SU-DHL-6 (cell line): ENCODE measurements at regions not wholly inside any gene's neighbourhood (a gene's known extent, or its start where the extent isn't known, plus 50 kb on each side); places are given as distances from the start of the nearest gene placed in this dataset.

Source experiments
- H2AFZ ChIP-seq: fragments of 200-600 bp; sonication (generic); 2 replicates; pipeline ENCODE4 v1.6.1; 2014; ENCODE audit warnings: low read depth, mild to moderate bottlenecking, moderate library complexity, mixed read lengths, antibody characterized with exemption, low read length; ENCODE audit not compliant: severe bottlenecking
- H3F3A ChIP-seq: fragments of 200-600 bp; shearing (Covaris generic); 2 replicates; pipeline ENCODE4 v1.6.0; 2016; ENCODE audit warnings: antibody characterized with exemption, mild to moderate bottlenecking; ENCODE audit not compliant: insufficient read depth
- H3K27ac ChIP-seq: fragments of 200-600 bp; sonication (generic); 2 replicates; pipeline ENCODE4 v1.5.1; 2016; ENCODE audit warnings: low read depth, mild to moderate bottlenecking, low read length, moderate library complexity, mixed read lengths
- H3K27me3 ChIP-seq: fragments of 200-600 bp; sonication (generic), shearing (Covaris generic); 2 replicates; pipeline ENCODE4 v1.6.0; 2014; ENCODE audit warnings: mild to moderate bottlenecking, low read length
- H3K36me3 ChIP-seq: fragments of 200-600 bp; sonication (generic); 2 replicates; pipeline ENCODE4 v1.6.1; 2014; ENCODE audit warnings: mild to moderate bottlenecking, low read length, mixed read lengths
- H3K4me2 ChIP-seq: fragments of 300-600, 200-600 bp; shearing (Covaris generic), sonication (generic); 2 replicates; pipeline ENCODE4 v1.6.0; 2014; ENCODE audit warnings: low read length, low read depth, mild to moderate bottlenecking; ENCODE audit not compliant: poor library complexity, severe bottlenecking
- H3K4me3 ChIP-seq: fragments of 200-600 bp; sonication (generic); 2 replicates; pipeline ENCODE4 v1.5.1; 2014; ENCODE audit warnings: antibody characterized with exemption, low read length, mild to moderate bottlenecking, mixed read lengths; ENCODE audit not compliant: insufficient read depth, poor library complexity, severe bottlenecking
- H3K79me2 ChIP-seq: fragments of 200-600 bp; sonication (generic); 2 replicates; pipeline ENCODE4 v1.6.1; 2014; ENCODE audit warnings: mild to moderate bottlenecking, low read length, moderate library complexity; ENCODE audit not compliant: insufficient read depth
- H3K9ac ChIP-seq: fragments of 200-600 bp; sonication (generic); 2 replicates; pipeline ENCODE4 v1.7.0; 2014; ENCODE audit warnings: mild to moderate bottlenecking, low read length
- H3K9me2 ChIP-seq: fragments of 200-600 bp; sonication (generic); replicated peaks from 2 replicates; pipeline ENCODE4 v1.6.1; 2014; ENCODE audit warnings: low read length; ENCODE audit not compliant: insufficient read depth
- H3K9me3 ChIP-seq: fragments of 200-600 bp; sonication (generic); 2 replicates; pipeline ENCODE4 v1.6.1; 2014; ENCODE audit warnings: low read length, mixed read lengths; ENCODE audit not compliant: insufficient read depth
- H4K20me1 ChIP-seq: fragments of 200-600 bp; sonication (generic); 2 replicates; pipeline ENCODE4 v1.6.1; 2014; ENCODE audit warnings: low read depth, mild to moderate bottlenecking, antibody characterized with exemption, low read length, moderate library complexity, mixed read lengths
- EZH2phosphoT487 ChIP-seq: fragments of 200-600 bp; sonication (generic), shearing (Covaris generic); conservative IDR thresholded peaks from 2 replicates; pipeline ENCODE4 v1.6.1; 2018; ENCODE audit warnings: mild to moderate bottlenecking, antibody characterized with exemption, low read length, moderate library complexity, mixed read lengths
- TF ChIP-seq, protein P1 (sequence below): fragments of 200-600 bp; sonication (generic); IDR thresholded peaks from one replicate; pipeline ENCODE4 v1.5.1; 2017; ENCODE audit warnings: antibody characterized with exemption, mild to moderate bottlenecking, low read length, moderate library complexity; ENCODE audit not compliant: insufficient read depth, poor library complexity, severe bottlenecking

GRCh38 chr14:58944343-58944967 lies 244.0 kb upstream of the DAAM1 start:
- TF ChIP-seq, protein P1, sequence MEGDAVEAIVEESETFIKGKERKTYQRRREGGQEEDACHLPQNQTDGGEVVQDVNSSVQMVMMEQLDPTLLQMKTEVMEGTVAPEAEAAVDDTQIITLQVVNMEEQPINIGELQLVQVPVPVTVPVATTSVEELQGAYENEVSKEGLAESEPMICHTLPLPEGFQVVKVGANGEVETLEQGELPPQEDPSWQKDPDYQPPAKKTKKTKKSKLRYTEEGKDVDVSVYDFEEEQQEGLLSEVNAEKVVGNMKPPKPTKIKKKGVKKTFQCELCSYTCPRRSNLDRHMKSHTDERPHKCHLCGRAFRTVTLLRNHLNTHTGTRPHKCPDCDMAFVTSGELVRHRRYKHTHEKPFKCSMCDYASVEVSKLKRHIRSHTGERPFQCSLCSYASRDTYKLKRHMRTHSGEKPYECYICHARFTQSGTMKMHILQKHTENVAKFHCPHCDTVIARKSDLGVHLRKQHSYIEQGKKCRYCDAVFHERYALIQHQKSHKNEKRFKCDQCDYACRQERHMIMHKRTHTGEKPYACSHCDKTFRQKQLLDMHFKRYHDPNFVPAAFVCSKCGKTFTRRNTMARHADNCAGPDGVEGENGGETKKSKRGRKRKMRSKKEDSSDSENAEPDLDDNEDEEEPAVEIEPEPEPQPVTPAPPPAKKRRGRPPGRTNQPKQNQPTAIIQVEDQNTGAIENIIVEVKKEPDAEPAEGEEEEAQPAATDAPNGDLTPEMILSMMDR, result no peak
- TF ChIP-seq EZH2phosphoT487, result no peak
- Histone ChIP-seq H2AFZ (no peak overlapping the region), H3K9me2 (no peaks in the 10 kb centered on the region), H3K27ac (no peak overlapping the region), H3K4me2 (no peak overlapping the region), H3F3A (no peaks in the 10 kb centered on the region), H3K9me3 (no peaks in the 10 kb centered on the region), H3K4me3 (no peak overlapping the region), H3K36me3 (no peaks in the 10 kb centered on the region), H3K27me3 (no peaks in the 10 kb centered on the region), H3K79me2 (no peaks in the 10 kb centered on the region), H4K20me1 (no peaks in the 10 kb centered on the region), H3K9ac (no peak overlapping the region)

DNA sequence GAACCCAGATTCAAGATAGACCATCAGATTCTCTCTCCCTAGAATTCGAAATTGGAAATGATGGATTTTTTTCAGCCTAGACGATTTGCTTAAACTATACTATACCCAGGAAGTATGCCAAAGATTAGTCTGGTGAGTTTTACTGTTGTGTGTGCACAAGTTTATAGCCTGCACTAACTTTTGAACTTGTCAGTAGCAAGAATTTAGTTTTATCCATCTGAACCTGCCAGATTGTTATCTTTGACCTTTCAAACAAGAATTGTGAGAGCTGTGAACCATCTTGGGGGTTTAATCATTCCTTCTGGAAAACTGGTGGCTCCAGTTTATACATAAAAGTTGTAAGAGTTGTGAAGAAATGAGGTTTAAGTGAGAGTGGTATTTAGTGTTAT lies 243.5 kb upstream of the DAAM1 start:
- no peaks in the 10 kb centered on the region for H3K27me3 ChIP-seq
- no peak overlapping the region for H3K9ac ChIP-seq
- no peak overlapping the region for H2AFZ ChIP-seq
- no peak for TF ChIP-seq EZH2phosphoT487
- TF ChIP-seq, protein P1, result no peak
- H3K4me2 ChIP-seq, result no peak overlapping the region
- no peaks in the 10 kb centered on the region for H4K20me1 ChIP-seq
- H3K9me2 ChIP-seq, result no peaks in the 10 kb centered on the region
- H3K79me2 ChIP-seq, result no peaks in the 10 kb centered on the region
- H3F3A ChIP-seq, result no peaks in the 10 kb centered on the region
- no peaks in the 10 kb centered on the region for H3K9me3 ChIP-seq
- H3K27ac ChIP-seq, result no peak overlapping the region
- no peaks in the 10 kb centered on the region for H3K36me3 ChIP-seq
- no peak overlapping the region for H3K4me3 ChIP-seq

DNA sequence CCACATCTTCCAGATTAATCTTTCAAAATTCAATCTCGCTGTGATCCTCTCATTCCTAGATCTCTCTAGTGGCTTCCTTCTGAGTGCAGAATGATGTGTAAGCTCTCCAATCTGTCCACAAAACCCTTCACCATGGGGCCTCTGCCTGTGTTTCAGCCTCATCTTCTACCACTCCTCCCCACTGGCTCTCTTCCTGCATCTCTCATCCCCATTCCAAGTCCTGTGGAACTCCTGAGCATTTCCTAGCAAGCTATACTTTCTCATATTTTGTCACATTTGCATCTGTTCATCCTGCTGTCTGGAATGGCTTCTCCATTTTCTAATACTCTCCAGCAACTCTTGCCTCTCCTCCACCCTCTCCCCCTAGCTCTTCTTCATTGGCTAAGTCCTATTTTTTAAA lies 242.0 kb upstream of the DAAM1 start:
- no peaks in the 10 kb centered on the region for H3F3A ChIP-seq
- H3K27me3 ChIP-seq, result no peaks in the 10 kb centered on the region
- H3K9me3 ChIP-seq, result no peaks in the 10 kb centered on the region
- H3K4me3 ChIP-seq, result no peak overlapping the region
- H3K27ac ChIP-seq, result no peak overlapping the region
- H4K20me1 ChIP-seq, result no peaks in the 10 kb centered on the region
- H3K4me2 ChIP-seq, result no peak overlapping the region
- H3K79me2 ChIP-seq, result no peaks in the 10 kb centered on the region
- H3K9me2 ChIP-seq, result no peaks in the 10 kb centered on the region
- H3K9ac ChIP-seq, result no peak overlapping the region
- H3K36me3 ChIP-seq, result no peaks in the 10 kb centered on the region
- no peak overlapping the region for H2AFZ ChIP-seq
- TF ChIP-seq EZH2phosphoT487, result no peak
- TF ChIP-seq, protein P1, result no peak
